SHP77 treated with DMSO at 0.1 percent for 48 hours (cell line): ENCODE measurements at regions not wholly inside any gene's neighbourhood (a gene's known extent, or its start where the extent isn't known, plus 50 kb on each side); places are given as distances from the start of the nearest gene placed in this dataset.

Experiments used
- DNase-seq: peaks from one replicate; lab custom pipeline; 2025; lab: John Stamatoyannopoulos, UW

DNA sequence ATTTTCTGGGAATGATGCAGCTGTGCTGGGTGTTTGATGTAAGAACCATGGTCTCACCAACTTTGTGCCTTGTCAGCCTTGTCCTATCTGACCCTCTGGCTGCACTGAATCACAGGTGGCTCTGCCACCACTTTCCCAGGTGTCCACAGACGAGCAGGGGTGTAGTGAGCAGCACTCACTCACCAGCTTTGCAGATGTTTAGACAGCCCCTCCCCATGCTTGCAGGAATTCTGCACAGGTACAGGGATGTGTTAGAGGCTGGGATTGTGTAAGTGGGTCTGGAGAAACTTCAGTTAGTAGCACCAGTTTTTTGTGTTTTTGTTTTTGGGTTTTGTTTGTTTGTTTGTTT lies 88.2 kb upstream of the NAA20 start:
- no peak for DNase-seq

DNA sequence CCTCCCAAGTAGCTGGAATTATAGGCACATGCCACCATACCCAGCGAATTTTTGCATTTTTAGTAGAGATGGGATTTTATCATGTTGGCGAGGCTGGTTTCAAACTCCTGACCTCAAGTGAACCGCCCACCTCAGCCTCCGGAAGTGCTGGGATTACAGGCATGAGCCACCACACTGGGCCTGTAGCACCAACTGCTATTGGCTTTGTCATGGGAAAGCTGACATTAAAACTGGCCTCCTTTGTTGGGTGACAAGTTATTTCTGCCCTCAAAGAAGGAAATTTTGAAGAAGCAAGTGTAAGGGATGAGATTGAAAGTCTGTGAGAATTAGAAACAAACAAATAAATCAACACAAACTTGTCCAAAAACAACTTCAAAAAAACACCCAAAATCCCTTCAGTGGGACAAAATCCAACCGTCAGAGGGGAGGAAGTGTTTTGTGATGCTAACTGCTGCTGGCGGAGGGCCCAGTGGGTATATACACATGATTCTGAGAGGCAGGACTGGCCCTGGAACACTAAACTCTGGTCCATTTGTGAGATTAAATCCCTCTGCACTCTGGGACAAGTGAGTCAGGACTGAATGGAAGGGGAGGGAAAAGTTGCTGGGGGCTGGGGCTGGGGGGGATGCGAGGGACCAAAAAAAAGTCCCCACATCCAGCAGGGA lies 87.5 kb upstream of the NAA20 start:
- DNase-seq, result no peak

DNA sequence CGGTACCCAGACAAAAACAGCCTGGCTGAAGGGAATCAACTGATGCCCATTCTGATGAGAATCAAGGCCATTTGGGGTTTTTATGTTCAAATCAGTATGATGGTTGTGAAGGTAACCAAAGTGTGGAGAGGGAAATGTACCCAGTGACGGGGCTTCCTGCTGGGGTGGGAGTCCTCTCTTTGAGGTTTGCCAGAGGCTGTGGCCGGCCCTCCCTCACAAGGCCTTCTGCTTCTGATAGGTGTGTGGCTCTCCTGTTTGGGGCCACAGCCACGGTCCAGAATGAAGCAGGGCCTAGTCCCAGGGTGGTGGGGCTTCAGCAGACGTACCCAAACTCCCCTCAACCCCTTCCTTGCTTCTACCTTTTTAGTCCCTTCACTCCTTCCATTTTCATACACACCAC lies 86.7 kb upstream of the NAA20 start:
- no peak for DNase-seq

DNA sequence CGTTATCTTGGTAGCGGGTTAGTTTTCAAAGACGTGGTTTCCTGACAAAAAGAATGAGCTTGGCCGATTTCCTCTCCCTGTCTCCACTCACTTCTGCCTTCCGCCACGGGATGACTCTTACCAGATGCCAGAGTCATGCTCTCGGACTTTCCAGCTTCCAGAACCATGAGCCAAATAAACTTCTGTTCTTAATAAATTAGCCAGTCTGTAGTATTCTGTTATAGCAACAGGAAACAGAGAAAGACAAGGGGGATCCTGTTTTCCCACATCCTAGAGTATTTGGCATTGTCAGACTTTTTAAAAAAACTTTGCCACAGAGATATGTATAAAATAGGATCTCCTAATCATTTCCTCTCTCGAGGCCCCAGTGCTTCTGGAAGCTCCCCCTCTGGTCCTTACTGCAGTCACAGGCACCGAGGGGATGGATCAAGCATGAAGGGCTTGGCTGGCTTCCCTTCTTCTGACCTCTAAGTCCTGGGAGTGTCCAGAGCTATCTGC lies 84.9 kb upstream of the NAA20 start:
- DNase-seq, result no peak

GRCh38 chr20:19934792-19935491 lies 82.2 kb upstream of the NAA20 start:
- DNase-seq, result peak; percentile 37

DNA sequence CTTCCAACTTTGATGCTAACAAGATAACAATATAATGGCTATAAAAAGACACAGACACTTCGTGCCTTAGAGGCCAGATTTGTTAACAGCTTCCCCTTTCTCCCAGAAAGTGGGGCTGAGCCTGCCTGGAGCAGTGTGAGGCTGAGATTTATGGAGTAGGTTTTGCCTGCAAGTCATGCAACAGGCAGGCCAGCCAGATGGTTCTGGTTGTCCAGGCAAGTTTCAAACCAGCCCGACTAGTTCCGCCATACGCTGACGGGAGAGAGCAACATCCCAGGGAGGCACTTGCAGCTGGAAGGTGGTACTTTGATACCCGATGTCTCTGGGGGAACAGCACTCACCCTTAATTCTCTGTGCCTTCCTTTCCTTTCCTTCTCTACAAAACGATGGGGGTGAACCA lies 81.3 kb upstream of the NAA20 start:
- DNase-seq, result no peak

DNA sequence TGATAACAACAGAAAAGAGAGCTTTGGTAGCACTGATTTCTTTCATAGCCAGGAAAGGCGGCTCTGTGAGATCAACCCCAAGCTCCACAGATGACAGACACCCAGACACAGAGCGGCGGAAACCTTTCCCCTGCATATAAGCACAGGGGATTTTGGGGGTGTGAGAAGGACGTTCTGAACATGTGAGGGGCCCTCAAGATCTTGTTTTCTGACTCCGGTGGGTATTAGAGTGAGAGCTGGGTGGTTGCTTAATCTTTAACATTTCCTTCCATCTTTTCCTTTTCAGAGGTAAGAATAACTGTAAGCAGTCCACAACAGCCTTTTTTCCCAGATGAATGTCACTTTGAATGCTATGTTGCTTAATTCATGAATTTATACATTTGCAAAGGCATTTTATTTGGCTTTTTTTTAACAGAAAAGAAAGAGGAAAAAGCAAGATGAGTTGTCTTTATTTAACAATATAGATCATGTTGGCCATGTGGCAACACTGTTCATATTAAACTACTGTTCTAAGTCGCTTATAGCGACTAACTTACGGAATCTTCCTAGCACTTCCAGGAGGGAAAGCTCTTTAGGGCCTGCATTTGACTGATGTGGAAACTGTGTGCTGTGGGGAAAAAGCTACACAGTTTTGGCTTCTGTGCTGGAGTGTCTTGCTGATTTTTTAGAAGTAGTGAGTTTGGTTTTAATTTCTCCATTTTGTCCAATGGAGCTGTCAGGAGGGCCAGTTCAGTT lies 80.5 kb upstream of the NAA20 start:
- DNase-seq, result no peak

DNA sequence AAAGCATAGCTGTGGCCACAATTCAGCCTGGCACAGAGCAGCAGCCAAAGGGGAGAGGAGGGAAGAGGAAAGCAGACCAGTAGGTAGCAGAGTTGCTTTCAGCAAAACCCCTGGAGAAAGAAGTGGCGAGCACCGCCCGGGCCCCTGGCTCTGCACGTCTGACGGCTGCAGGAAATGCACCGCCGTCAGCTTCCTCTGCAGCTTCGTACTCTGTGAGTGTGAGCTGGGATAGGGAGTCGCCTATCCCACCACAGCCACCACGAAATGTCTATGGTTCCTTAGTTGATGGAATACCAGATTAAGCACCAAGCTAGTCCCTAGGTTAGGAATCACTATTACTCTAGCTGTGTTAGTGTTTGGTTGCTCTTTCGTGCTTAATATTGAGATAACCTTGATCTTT lies 79.9 kb upstream of the NAA20 start:
- DNase-seq, result no peak

DNA sequence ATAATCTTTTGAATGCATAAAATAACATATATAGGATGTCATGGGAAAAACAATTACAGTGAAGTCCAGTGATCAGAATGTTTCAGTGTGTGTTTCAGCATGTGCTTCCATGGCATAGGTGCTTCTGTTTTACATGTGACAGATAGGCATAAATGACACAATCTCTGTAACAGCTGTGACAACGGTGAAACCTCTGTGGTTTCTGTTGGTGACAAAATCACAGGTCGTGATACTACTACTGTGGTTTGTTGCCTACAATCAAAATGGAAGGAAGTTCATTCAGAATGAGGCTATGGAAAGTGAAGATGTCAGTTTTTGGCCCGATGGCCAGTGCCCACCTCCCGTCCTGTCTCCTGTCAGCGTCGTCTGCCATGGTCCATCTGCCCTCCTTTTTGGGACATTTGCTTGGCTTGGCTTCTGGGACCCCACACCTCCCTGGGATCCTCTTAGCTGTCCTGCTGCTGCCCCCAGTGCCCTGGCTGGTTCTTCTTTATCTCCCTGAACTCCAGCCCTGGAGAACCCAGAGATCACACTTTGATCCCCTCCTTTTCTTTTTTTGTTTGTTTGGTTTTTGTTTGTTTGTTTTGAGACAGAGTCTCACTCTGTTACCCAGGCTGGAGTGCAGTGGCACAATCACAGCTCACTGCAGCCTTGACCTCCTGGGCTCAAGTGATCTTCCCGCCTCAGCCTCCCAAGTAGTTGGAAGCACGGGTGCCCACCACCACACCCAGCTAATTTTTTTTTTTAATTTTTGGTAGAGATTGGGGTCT lies 79.3 kb upstream of the NAA20 start:
- no peak for DNase-seq

DNA sequence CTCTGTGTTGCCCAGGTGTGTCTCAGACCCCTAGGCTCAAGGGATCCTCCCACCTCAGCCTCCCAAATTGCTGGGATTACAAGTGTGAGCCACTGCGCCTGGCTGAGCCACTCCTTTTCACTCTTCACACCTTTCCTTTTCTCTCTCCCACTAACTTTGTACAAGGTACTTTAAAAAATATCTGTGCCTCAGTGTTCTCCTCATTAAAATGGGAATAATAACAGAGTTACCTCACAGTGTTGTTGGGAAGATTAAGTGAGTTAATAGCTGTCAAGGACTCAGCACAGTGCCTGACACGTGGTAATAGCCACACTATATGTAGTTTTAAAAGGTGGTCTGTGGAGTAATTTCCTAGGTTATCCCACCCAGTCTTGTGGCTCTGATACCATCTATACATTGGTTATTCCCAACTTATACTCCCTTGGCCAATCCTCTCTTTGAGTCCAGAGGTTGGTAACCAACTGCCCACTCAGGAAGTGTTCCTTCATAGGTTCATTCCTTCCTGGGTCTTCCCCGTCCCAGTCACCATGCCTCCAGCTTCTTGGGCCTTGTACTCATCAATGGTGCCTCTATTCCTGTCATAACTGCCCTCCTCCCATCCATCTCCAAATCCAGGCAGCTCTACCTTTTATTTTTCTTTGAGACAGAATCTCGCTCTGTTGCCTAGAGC lies 78.6 kb upstream of the NAA20 start:
- DNase-seq, result no peak

DNA sequence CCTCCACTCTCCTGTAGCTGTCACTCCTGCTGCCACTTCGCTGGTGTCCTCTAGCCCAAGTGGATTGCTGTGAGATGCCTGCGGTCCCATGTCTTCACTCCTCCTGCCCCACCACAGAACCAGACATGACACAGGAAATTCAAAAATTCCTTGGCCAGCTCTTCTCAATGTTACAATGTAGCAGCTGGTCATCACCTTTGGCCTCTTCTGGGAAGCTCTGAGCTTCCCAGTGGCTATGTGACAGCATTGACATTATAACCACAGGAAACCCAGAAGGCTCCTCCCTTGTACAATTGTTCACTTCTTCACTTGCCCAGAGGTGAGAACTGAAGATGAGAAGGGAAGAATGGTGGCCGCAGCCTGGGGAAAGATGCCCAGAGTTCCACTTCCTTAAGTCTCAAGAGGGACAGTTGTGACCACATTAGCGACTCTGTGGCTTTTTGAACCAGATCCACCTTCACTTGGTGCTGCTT lies 76.1 kb upstream of the NAA20 start:
- no peak for DNase-seq

DNA sequence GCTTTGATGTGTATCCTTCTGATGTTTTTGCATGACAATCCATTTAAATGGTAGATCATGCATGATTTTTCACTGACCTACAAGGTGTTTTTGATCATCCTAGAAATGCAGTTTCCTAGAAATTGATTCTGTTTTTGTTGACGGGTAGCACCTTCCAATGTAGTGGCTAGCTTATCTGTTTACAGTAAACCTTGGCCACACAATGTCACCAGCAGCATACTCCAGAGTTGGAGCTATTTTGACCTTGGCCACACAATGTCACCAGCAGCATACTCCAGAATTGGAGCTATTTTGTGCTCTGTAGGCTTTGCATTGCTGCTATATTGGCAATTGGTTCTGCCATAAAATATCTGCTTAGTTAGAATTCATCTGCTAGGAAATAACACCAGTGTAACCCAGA lies 74.6 kb upstream of the NAA20 start:
- no peak for DNase-seq

GRCh38 chr20:19943061-19943521 lies 74.1 kb upstream of the NAA20 start:
- DNase-seq, result no peak

GRCh38 chr20:19944772-19945459 lies 72.2 kb upstream of the NAA20 start:
- no peak for DNase-seq

DNA sequence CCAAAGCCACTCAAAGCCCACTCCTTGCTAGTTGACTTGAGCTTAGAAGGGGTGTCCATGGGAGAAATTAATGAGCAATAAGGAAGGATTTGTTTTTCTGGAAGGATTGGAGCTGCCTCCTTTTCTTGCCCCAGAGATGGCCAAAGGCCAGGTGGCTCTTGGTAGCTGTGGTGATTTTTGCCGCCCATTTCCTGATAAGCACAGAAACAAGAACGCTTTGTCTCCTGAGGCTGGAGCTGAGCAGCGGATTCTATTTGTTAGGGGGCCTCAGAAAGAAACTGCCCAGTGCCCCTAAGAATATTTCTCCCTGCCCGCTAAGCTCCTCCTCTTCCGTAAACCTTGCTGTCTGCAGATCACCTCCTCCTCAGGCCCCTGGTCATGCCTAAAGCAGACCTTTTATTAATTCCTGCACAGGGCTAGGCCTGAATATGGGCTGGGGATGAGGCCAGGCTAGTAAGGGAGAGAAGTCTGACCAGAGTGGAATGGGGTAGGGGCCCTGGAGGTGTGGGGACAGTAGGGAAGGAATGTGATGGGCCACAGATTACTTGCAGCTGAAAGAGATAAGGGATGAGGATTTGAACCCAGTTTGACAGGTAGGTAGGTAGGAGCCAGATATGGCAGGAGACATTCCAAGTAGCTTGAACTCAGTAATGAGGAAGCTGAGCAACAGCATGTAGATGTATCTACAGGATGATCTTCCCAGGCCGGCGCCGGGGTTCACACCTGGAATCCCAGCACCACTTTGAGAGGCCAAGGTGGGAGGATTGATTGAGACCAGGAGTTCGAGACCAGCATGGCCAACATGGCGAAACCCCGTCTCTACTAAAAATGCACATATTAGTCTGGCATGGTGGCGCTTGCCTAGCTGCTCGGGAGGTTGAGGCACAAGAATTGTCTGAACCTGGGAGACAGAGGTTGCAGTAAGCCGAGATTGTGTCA lies 71.2 kb upstream of the NAA20 start:
- no peak for DNase-seq

DNA sequence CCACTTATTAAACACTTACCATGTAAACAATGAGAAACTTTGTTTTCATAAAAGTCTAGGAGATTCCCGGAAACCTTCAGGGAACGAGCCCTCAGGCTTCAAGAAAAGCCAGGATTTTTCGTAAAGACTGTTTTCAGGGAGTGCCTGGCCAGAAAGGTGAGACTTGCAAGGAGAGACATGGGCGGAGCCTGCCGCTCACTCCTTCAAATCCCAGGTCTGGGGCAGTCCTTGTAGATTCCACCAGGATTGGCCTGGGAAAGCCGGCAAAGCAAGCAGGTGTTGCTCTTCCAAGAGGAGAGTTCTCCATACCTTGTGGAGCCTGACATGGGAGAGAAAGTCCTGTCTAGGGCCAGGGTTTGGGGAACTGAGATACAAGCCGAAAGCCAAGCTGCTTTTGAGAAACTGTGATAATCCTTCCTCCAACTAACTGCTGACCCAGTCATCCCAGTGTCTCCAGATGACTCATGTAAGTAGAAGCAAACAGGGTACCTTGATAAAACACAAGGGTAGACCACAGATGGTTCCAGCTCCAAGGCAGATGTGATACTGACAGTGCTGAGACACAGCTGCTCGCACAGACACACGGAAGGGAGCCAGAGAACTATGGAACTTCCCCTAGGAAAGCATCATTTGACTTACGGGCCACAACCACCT lies 69.4 kb upstream of the NAA20 start:
- no peak for DNase-seq

DNA sequence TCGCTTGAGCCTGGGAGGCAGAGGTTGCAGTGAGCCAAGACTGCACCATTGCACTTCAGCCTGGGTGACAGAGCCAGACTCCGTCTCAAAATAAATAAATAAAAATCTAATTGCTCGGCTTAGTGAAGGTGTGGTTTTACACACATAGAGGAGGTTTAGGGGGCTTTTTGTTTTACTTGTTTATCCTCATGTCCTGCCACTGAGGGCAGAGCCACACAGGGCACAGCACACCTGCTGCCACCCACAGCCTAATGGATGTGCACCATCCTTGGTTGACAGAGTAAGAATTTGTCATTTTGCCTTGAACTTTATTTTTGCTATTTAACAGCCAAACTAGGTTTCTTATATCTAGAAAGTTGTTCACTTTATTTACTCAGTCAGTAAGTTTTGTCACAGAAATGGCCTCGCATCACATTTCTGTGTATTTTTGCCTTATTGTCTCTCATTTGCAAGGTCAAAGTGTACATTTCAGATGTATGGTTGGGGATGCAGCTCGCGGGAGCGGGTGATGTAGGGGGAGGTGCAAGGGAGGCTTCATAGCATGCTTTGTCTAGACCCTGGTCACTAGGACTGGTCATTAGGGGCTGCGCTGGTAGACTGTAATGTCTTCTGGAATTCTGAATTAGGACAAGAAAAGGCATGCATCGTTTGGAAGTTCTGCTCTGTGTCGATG lies 67.8 kb upstream of the NAA20 start:
- no peak for DNase-seq

- DNase-seq, result no peak
Measured at GRCh38 chr20:19950042-19950441, 67.1 kb upstream of the NAA20 start.

GRCh38 chr20:19952392-19952791 lies 64.8 kb upstream of the NAA20 start:
- DNase-seq, result no peak
